ENCODE measurements at regions not wholly inside any gene's neighbourhood (a gene's known extent, or its start where the extent isn't known, plus 50 kb on each side); places are given as distances from the start of the nearest gene placed in this dataset.

DNA sequence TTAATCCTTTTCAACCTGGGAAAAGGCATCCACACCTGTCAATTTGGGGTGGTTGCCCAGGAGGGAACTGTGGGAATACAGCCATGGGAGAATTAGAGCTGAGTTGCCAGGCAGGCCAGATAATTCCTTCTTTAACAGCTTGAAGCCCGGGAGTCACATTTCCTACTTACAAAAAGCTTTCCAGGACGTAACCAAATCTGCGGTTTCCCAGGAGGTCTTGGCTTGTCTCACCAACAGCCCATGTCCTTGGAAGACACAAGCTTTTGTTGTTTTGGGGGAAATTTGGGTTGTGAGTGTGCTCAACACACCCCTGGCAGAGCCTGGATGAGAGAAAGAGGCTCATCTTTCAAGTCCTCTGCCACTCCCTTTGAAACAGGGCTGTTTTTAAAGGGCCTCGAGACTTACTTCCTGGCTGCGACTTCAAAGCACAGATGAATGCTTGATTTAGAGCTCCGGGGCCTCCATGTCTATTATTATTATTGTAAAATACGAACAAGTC, 465.9 kb upstream of the BTBD3 start:
- H3K27ac ChIP-seq (ENCODE audit: low read length) = no peak overlapping the region
- H3K27me3 ChIP-seq (ENCODE audit: insufficient read depth, low read length) = no peaks in the 10 kb centered on the region
- no peak overlapping the region for H3K9ac ChIP-seq (ENCODE audit: low read depth, low read length)
- H3K4me1 ChIP-seq (ENCODE audit: insufficient read depth, low read length) = peaks cover 24% of the 10 kb centered on the region
- H3K4me3 ChIP-seq (ENCODE audit: low read length) = no peak overlapping the region
- H3K9me3 ChIP-seq (ENCODE audit: insufficient read depth, low read depth, low read length) = no peaks in the 10 kb centered on the region
- no peaks in the 10 kb centered on the region for H3K36me3 ChIP-seq (ENCODE audit: insufficient read depth, low read depth, low read length)

DNA sequence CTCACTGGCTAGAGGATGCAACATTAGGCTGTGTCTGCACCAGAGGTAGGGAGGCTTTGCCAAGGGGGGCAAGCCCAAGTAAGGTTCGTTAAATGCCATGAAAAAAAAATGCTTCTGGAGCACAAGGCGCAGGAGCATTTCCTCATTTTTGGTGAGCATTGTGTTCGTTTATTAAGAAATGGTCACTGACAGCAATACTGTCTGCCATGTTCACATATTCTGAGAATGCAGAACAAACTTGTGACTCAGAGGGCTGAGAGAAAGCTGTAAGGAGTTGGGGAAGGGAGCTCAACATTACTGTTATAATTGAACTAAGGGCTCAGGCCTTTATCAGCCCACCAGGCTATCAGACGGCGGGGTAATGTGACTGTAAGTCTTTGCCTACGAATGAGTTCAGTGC, 465.4 kb upstream of the BTBD3 start:
- Histone ChIP-seq H3K9ac (ENCODE audit: low read depth, low read length) (no peak overlapping the region), H3K4me1 (ENCODE audit: insufficient read depth, low read length) (peaks cover 23% of the 10 kb centered on the region), H3K36me3 (ENCODE audit: insufficient read depth, low read depth, low read length) (no peaks in the 10 kb centered on the region), H3K27me3 (ENCODE audit: insufficient read depth, low read length) (no peaks in the 10 kb centered on the region), H3K9me3 (ENCODE audit: insufficient read depth, low read depth, low read length) (no peaks in the 10 kb centered on the region), H3K27ac (ENCODE audit: low read length) (no peak overlapping the region), H3K4me3 (ENCODE audit: low read length) (no peak overlapping the region)

DNA sequence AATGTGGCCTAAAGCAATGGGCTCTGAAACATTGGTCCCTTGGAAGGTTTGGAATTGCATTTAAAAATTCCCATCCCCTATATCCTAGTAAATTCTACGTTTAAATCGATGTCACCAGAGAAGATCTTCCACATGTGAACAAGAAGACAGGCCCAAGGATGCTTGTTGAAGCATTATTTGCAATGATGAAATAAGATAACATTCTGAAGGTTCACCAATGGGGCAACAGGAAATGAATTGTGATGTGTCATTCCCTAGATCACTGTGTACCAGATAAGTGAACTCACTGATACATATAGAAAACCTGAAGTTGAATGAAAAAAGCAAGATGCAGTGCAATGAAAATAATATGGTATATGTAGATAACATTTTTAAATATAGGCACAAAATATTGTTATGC, 464.3 kb upstream of the BTBD3 start:
- Histone ChIP-seq H3K27ac (ENCODE audit: low read length) (no peak overlapping the region), H3K9me3 (ENCODE audit: insufficient read depth, low read depth, low read length) (no peaks in the 10 kb centered on the region), H3K36me3 (ENCODE audit: insufficient read depth, low read depth, low read length) (no peaks in the 10 kb centered on the region), H3K4me3 (ENCODE audit: low read length) (no peak overlapping the region), H3K9ac (ENCODE audit: low read depth, low read length) (no peak overlapping the region), H3K27me3 (ENCODE audit: insufficient read depth, low read length) (no peaks in the 10 kb centered on the region), H3K4me1 (ENCODE audit: insufficient read depth, low read length) (peaks cover 16% of the 10 kb centered on the region)

DNA sequence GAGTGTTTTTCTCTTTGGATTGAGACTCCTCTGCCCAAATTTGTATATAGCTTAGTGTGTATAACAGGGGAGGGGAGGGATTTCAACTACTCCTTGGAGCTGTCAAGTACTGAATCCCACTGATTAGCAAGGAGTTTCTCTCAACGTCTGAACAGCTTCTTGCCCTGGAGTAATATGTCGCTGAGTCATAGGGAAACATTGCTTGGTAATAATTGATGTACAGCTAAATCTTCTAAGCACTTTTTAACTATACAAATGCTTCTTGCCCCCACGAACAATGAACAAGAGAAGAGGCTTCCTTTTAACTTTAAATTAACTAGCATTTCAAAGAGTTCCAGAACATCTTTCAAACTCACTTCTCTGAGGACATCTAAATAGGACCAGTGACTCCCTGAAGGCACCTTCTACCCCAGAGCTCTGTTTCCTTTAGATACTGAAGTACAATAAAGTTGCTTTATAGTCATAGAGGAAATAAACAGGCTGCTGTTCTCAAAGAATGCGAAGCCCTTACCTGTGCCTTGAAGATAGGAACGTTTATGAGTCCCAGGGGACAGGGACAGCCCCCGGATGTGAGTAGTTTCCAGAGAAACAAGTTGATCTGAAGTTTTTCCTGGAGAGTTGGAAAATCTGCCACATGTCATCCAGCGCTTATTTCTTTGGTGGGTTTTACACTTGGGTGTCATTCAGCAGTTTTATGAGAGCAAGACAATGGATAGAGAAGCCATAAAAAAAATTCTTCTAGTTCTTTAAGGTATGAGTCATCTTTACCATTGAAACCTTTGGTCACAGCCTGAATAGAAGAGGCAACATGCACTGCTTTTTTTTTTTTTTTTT, 462.5 kb upstream of the BTBD3 start:
- Histone ChIP-seq H3K27me3 (ENCODE audit: insufficient read depth, low read length) (no peaks in the 10 kb centered on the region), H3K4me3 (ENCODE audit: low read length) (no peak overlapping the region), H3K27ac (ENCODE audit: low read length) (no peak overlapping the region), H3K9me3 (ENCODE audit: insufficient read depth, low read depth, low read length) (no peaks in the 10 kb centered on the region), H3K9ac (ENCODE audit: low read depth, low read length) (no peak overlapping the region), H3K36me3 (ENCODE audit: insufficient read depth, low read depth, low read length) (no peaks in the 10 kb centered on the region), H3K4me1 (ENCODE audit: insufficient read depth, low read length) (peaks cover 22% of the 10 kb centered on the region)

DNA sequence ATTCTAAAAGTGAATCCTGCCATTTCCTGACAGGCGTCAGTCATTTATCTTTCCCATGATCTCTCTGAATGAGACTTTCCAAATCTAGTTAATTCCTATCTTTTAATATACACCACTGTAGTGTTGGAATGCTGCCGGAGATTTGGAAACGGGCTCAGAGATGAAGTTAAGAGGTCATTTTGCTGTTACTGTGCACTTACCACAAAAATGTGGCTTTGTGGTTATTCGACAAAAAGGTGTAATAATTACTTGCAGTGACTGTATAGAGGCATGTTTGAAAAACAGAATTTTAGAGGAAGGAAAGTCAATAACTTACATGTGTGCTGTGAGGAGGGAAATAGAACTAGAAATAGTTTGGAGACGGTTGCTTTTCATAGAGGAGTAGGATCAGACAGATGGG, 460.2 kb upstream of the BTBD3 start:
- no peak overlapping the region for H3K4me3 ChIP-seq (ENCODE audit: low read length)
- no peaks in the 10 kb centered on the region for H3K27me3 ChIP-seq (ENCODE audit: insufficient read depth, low read length)
- no peaks in the 10 kb centered on the region for H3K9me3 ChIP-seq (ENCODE audit: insufficient read depth, low read depth, low read length)
- no peak overlapping the region for H3K27ac ChIP-seq (ENCODE audit: low read length)
- H3K9ac ChIP-seq (ENCODE audit: low read depth, low read length) = no peak overlapping the region
- H3K4me1 ChIP-seq (ENCODE audit: insufficient read depth, low read length) = peaks cover 12% of the 10 kb centered on the region
- H3K36me3 ChIP-seq (ENCODE audit: insufficient read depth, low read depth, low read length) = no peaks in the 10 kb centered on the region

DNA sequence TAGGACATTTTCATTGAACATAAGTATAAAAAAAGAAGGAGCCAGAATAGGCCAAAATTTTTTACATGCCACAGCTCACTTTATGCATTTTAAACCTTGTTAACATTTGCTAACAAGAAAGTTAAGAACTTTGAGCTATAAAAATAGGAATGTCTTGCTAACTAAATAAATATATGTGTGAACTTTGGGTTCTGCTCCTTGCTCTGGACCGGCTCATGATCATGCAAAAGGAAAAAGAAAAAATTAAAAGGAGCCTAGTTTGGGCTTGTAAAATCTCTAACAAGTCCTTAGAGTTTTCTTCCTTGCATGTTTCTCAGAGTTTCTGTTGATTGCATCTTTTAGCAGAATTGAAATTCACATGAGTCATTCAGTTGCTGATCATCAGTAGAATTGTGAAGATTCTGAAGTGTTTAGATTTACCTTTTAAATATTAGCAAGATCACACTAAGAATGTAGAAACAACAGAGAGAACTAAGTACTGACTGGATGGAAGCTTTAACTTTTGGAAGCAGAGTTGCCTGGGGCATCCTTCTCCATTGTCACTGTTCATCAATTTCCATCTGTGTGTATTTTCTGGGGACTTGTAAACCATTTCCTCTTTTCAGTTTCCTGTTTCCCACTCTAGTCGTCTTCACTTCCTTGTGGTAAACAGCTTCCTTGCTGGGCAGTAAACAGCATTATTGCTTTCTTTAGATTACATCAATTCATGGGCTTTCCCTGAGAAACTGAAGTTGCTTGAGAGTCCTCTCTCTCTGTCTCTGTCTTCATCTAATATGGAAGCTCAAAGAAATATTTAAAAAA, 458.4 kb upstream of the BTBD3 start:
- no peak overlapping the region for H3K27ac ChIP-seq (ENCODE audit: low read length)
- no peak overlapping the region for H3K4me3 ChIP-seq (ENCODE audit: low read length)
- H3K36me3 ChIP-seq (ENCODE audit: insufficient read depth, low read depth, low read length) = no peaks in the 10 kb centered on the region
- H3K27me3 ChIP-seq (ENCODE audit: insufficient read depth, low read length) = no peaks in the 10 kb centered on the region
- no peak overlapping the region for H3K9ac ChIP-seq (ENCODE audit: low read depth, low read length)
- no peaks in the 10 kb centered on the region for H3K9me3 ChIP-seq (ENCODE audit: insufficient read depth, low read depth, low read length)
- H3K4me1 ChIP-seq (ENCODE audit: insufficient read depth, low read length) = peaks cover 11% of the 10 kb centered on the region

DNA sequence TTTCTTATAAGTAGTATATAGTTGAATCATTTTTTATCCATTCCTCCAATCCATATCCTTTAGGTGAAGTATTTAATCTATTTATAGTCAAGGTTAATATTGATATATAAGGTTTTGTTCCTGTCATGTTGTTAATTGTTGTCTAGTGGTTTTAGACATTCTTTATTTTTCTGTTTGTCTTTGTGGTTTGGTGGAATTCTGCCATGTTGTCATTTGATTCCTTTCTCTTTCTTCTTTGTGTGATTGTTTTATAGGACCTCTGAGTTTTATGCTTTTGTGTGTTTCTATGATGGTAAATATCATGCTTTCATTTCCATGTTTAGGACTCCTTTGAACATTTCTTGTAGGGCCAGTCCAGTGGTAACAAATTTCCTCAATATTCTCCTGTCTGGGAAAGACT, 450.3 kb upstream of the BTBD3 start:
- no peaks in the 10 kb centered on the region for H3K9me3 ChIP-seq (ENCODE audit: insufficient read depth, low read depth, low read length)
- H3K27ac ChIP-seq (ENCODE audit: low read length) = no peak overlapping the region
- no peaks in the 10 kb centered on the region for H3K36me3 ChIP-seq (ENCODE audit: insufficient read depth, low read depth, low read length)
- no peaks in the 10 kb centered on the region for H3K27me3 ChIP-seq (ENCODE audit: insufficient read depth, low read length)
- no peak overlapping the region; the same call in 1 of the 2 replicates for H3K4me3 ChIP-seq (ENCODE audit: low read length)
- H3K9ac ChIP-seq (ENCODE audit: low read depth, low read length) = no peak overlapping the region
- H3K4me1 ChIP-seq (ENCODE audit: insufficient read depth, low read length) = peaks cover 17% of the 10 kb centered on the region; the same call in 1 of the 2 replicates

DNA sequence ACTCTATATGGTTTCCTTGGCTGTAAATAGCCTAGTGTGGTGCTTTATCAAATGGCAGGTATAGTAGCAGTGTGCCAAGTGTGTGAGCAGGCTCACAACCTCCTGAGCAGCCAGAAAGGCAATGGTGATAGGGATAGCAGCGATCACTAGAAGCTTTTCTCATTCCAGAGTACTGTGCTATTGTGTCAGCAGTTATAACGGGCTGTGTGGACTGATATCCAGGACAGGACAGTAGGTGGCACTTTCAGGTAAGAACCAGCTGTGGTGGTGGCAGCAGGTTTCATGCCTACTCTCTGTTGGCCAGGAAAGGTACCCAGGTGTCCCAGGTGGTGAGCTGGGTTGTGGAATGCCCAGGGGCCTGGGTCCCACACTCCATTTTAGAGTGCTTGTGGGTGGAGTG, 448.8 kb upstream of the BTBD3 start:
- H3K4me3 ChIP-seq (ENCODE audit: low read length) = no peak overlapping the region
- no peak overlapping the region for H3K9ac ChIP-seq (ENCODE audit: low read depth, low read length)
- peaks cover 17% of the 10 kb centered on the region; the same call in 1 of the 2 replicates for H3K4me1 ChIP-seq (ENCODE audit: insufficient read depth, low read length)
- no peaks in the 10 kb centered on the region for H3K36me3 ChIP-seq (ENCODE audit: insufficient read depth, low read depth, low read length)
- no peaks in the 10 kb centered on the region for H3K9me3 ChIP-seq (ENCODE audit: insufficient read depth, low read depth, low read length)
- no peaks in the 10 kb centered on the region for H3K27me3 ChIP-seq (ENCODE audit: insufficient read depth, low read length)
- H3K27ac ChIP-seq (ENCODE audit: low read length) = no peak overlapping the region

DNA sequence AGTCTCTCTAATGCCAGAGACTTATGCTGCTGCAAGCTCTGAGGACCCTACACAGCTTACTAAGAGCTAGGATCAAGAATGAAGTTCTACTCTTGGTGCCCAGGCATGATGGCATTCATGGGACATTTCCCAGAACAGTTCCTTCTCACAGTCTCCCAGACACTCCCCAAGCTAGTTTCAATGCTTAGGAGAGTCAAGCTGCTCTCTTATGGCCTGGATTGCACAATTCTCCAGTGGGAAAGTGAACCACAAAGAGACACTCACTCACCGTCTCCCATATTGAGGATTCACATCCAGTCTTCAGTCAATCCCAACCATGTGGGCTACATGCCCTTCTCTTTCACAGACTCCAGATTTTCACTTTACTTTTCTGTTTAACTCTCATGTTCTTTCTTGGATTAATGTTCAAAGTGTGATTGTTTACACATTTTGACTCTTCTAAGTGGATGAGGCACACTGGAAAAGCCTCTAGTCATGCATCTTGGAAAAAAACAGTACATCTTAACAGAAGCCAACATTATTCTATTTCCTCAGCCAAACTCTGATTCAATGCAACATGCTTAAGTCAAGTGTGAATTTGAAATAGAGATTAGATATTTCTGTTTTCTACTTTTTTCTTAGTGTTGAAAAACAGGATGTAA, 447.8 kb upstream of the BTBD3 start:
- H3K27me3 ChIP-seq (ENCODE audit: insufficient read depth, low read length) = no peaks in the 10 kb centered on the region
- H3K4me3 ChIP-seq (ENCODE audit: low read length) = no peak overlapping the region
- no peak overlapping the region for H3K9ac ChIP-seq (ENCODE audit: low read depth, low read length)
- no peak overlapping the region for H3K27ac ChIP-seq (ENCODE audit: low read length)
- H3K36me3 ChIP-seq (ENCODE audit: insufficient read depth, low read depth, low read length) = no peaks in the 10 kb centered on the region
- H3K4me1 ChIP-seq (ENCODE audit: insufficient read depth, low read length) = peaks cover 17% of the 10 kb centered on the region; the same call in 1 of the 2 replicates
- no peaks in the 10 kb centered on the region for H3K9me3 ChIP-seq (ENCODE audit: insufficient read depth, low read depth, low read length)

DNA sequence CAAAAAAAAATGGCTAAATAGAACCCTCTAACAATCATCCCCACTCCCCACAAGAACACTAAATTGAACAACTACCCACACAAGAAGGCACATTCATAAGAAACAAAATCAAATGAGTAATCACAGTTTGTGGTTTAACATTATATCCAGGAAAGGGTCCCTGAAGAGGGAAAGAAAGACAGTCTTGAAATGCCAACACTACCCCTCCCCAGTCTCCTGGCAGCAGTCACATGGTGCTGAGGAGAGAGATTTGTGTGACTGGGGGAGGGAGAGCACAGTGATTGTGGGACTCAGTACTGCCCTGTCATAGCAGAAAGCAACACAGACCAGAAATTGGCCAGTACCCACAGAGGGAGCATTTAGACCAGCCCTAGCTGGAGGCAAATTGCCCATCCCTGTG, 443.7 kb upstream of the BTBD3 start:
- H3K27ac ChIP-seq (ENCODE audit: low read length) = no peak overlapping the region
- H3K4me3 ChIP-seq (ENCODE audit: low read length) = no peak overlapping the region
- H3K36me3 ChIP-seq (ENCODE audit: insufficient read depth, low read depth, low read length) = no peaks in the 10 kb centered on the region
- H3K4me1 ChIP-seq (ENCODE audit: insufficient read depth, low read length) = peaks cover under 1% of the 10 kb centered on the region; the same call in 1 of the 2 replicates
- H3K9me3 ChIP-seq (ENCODE audit: insufficient read depth, low read depth, low read length) = peaks cover 10% of the 10 kb centered on the region; the same call in 1 of the 2 replicates
- no peak overlapping the region for H3K9ac ChIP-seq (ENCODE audit: low read depth, low read length)
- no peaks in the 10 kb centered on the region for H3K27me3 ChIP-seq (ENCODE audit: insufficient read depth, low read length)

DNA sequence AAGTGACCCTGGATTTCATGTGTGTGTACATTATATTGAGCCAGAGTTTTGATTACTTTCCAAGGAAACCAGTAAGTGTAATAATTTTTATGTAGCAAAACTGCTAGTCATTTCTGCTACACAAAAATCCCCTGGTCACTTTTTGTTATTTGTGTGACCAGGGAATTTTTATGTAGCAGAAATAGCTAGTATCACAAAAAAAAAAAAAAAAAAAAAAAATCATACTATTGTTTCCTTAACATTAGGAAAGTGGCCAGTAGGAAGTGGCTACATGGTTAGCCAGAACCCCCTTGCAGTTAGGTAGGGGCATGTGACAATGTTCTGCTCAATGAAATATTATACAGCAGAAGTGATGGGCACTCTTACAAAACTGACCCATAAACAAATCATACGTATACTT, 434.0 kb upstream of the BTBD3 start:
- Histone ChIP-seq H3K4me3 (ENCODE audit: low read length) (no peak overlapping the region), H3K27me3 (ENCODE audit: insufficient read depth, low read length) (no peaks in the 10 kb centered on the region), H3K27ac (ENCODE audit: low read length) (no peak overlapping the region), H3K9ac (ENCODE audit: low read depth, low read length) (no peak overlapping the region), H3K9me3 (ENCODE audit: insufficient read depth, low read depth, low read length) (no peaks in the 10 kb centered on the region), H3K4me1 (ENCODE audit: insufficient read depth, low read length) (no peaks in the 10 kb centered on the region), H3K36me3 (ENCODE audit: insufficient read depth, low read depth, low read length) (no peaks in the 10 kb centered on the region)

All from iPS-20b (cell line).